ENCODE measurements at regions not wholly inside any gene's neighbourhood (a gene's known extent, or its start where the extent isn't known, plus 50 kb on each side); places are given as distances from the start of the nearest gene placed in this dataset.

GRCh38 chr2:18151237-18151636, 272.8 kb downstream of the KCNS3 start:
- no peak for DNase-seq (ENCODE audit: low read depth, low spot score)

- no peak for DNase-seq (ENCODE audit: low read depth, low spot score)
Measured at GRCh38 chr2:18149660-18150246, 271.3 kb downstream of the KCNS3 start.

- DNase-seq (ENCODE audit: low read depth, low spot score), result no peak
Measured at GRCh38 chr2:18136881-18137475, 258.5 kb downstream of the KCNS3 start.

- DNase-seq (ENCODE audit: low read depth, low spot score), result no peak
Measured at GRCh38 chr2:18133310-18133709, 254.8 kb downstream of the KCNS3 start.

GRCh38 chr2:18132697-18133096, 254.2 kb downstream of the KCNS3 start:
- no peak for DNase-seq (ENCODE audit: low read depth, low spot score)

- DNase-seq (ENCODE audit: low read depth, low spot score), result no peak
Measured at GRCh38 chr2:18131761-18132160, 253.3 kb downstream of the KCNS3 start.

- no peak for DNase-seq (ENCODE audit: low read depth, low spot score)
Measured at GRCh38 chr2:18129348-18129747, 250.9 kb downstream of the KCNS3 start.

- no peak for DNase-seq (ENCODE audit: low read depth, low spot score)
Measured at GRCh38 chr2:18125303-18125702, 246.8 kb downstream of the KCNS3 start.

- no peak for DNase-seq (ENCODE audit: low read depth, low spot score)
Measured at GRCh38 chr2:18124116-18124835, 245.8 kb downstream of the KCNS3 start.

- no peak for DNase-seq (ENCODE audit: low read depth, low spot score)
Measured at GRCh38 chr2:18123577-18123976, 245.1 kb downstream of the KCNS3 start.

GRCh38 chr2:18123211-18123570, 244.7 kb downstream of the KCNS3 start:
- no peak for DNase-seq (ENCODE audit: low read depth, low spot score)

- no peak for DNase-seq (ENCODE audit: low read depth, low spot score)
Measured at GRCh38 chr2:18122544-18123210, 244.2 kb downstream of the KCNS3 start.

- DNase-seq (ENCODE audit: low read depth, low spot score), result no peak
Measured at GRCh38 chr2:18119883-18120282, 241.4 kb downstream of the KCNS3 start.

- no peak for DNase-seq (ENCODE audit: low read depth, low spot score)
Measured at GRCh38 chr2:18118703-18119102, 240.2 kb downstream of the KCNS3 start.

- DNase-seq (ENCODE audit: low read depth, low spot score), result no peak
Measured at GRCh38 chr2:18117592-18117991, 239.1 kb downstream of the KCNS3 start.

GRCh38 chr2:18110222-18110621, 231.8 kb downstream of the KCNS3 start:
- no peak for DNase-seq (ENCODE audit: low read depth, low spot score)

GRCh38 chr2:18106841-18107240, 228.4 kb downstream of the KCNS3 start:
- no peak for DNase-seq (ENCODE audit: low read depth, low spot score)

- DNase-seq (ENCODE audit: low read depth, low spot score), result no peak
Measured at GRCh38 chr2:18105929-18106328, 227.5 kb downstream of the KCNS3 start.

GRCh38 chr2:18104595-18105224, 226.2 kb downstream of the KCNS3 start:
- DNase-seq (ENCODE audit: low read depth, low spot score), result no peak

GRCh38 chr2:18096836-18097405, 218.5 kb downstream of the KCNS3 start:
- no peak for DNase-seq (ENCODE audit: low read depth, low spot score)

- DNase-seq (ENCODE audit: low read depth, low spot score), result no peak
Measured at GRCh38 chr2:18094277-18094676, 215.8 kb downstream of the KCNS3 start.

GRCh38 chr2:18093196-18093595, 214.7 kb downstream of the KCNS3 start:
- no peak for DNase-seq (ENCODE audit: low read depth, low spot score)

Data from activated CD4-positive, CD25-positive, alpha-beta regulatory T cell treated with anti-CD3 and anti-CD28 coated beads, Interleukin-2, amount 50 U/mL, for 16 hours (primary cell).